GM06990 (cell line): ENCODE measurements at regions not wholly inside any gene's neighbourhood (a gene's known extent, or its start where the extent isn't known, plus 50 kb on each side); places are given as distances from the start of the nearest gene placed in this dataset.

Experiments
- DNase-seq: peaks from one replicate; pipeline ENCODE4 v3.0.0-alpha.2; 2011; ENCODE audit not compliant: insufficient read length; ENCODE audit errors: extremely low read depth
- H3K27me3 ChIP-seq: replicated peaks from 2 replicates; pipeline ENCODE4 v1.6.0; 2011; ENCODE audit warnings: low read length; ENCODE audit not compliant: control insufficient read depth, insufficient read depth
- H3K36me3 ChIP-seq: 2 replicates; pipeline ENCODE4 v1.5.1; 2011; ENCODE audit warnings: low read length; ENCODE audit not compliant: control insufficient read depth, insufficient read depth
- H3K4me3 ChIP-seq: replicated peaks from 2 replicates; pipeline ENCODE4 v1.5.1; 2011; ENCODE audit warnings: low read depth, mild to moderate bottlenecking, control low read depth, low read length
- CTCF ChIP-seq: IDR thresholded peaks from 2 replicates; pipeline ENCODE4 v1.5.1; 2011; ENCODE audit warnings: low read length, control low read depth, mild to moderate bottlenecking, inconsistent platforms; ENCODE audit not compliant: insufficient read depth, poor library complexity, severe bottlenecking

- Histone ChIP-seq H3K4me3 (no peak overlapping the region), H3K36me3 (no peaks in the 10 kb centered on the region), H3K27me3 (no peaks in the 10 kb centered on the region; the same call in 1 of the 2 replicates)
- no peak for DNase-seq
- peak; percentile 30 for TF ChIP-seq CTCF
Measured at GRCh38 chr21:39096754-39097153, 86.5 kb downstream of the PSMG1 start.

GRCh38 chr21:39095681-39096080 is 87.6 kb downstream of the PSMG1 start:
- H3K27me3 ChIP-seq, result no peaks in the 10 kb centered on the region; the same call in 1 of the 2 replicates
- no peak for TF ChIP-seq CTCF
- no peak for DNase-seq
- H3K4me3 ChIP-seq, result no peak overlapping the region
- no peaks in the 10 kb centered on the region for H3K36me3 ChIP-seq

GRCh38 chr21:39094847-39095579 is 88.2 kb downstream of the PSMG1 start:
- H3K36me3 ChIP-seq, result no peaks in the 10 kb centered on the region
- H3K4me3 ChIP-seq, result no peak overlapping the region
- TF ChIP-seq CTCF, result no peak
- H3K27me3 ChIP-seq, result no peaks in the 10 kb centered on the region; the same call in 1 of the 2 replicates
- DNase-seq, result no peak

GRCh38 chr21:39094087-39094780 is 89.0 kb downstream of the PSMG1 start:
- no peak for TF ChIP-seq CTCF
- H3K27me3 ChIP-seq, result no peaks in the 10 kb centered on the region
- DNase-seq, result no peak
- no peak overlapping the region for H3K4me3 ChIP-seq
- H3K36me3 ChIP-seq, result no peaks in the 10 kb centered on the region

GRCh38 chr21:39093526-39093925 is 89.7 kb downstream of the PSMG1 start:
- H3K36me3 ChIP-seq, result no peaks in the 10 kb centered on the region
- DNase-seq, result no peak
- no peak for TF ChIP-seq CTCF
- no peak overlapping the region for H3K4me3 ChIP-seq
- H3K27me3 ChIP-seq, result no peaks in the 10 kb centered on the region
